ENCODE measurements at regions not wholly inside any gene's neighbourhood (a gene's known extent, or its start where the extent isn't known, plus 50 kb on each side); places are given as distances from the start of the nearest gene placed in this dataset.

DNA sequence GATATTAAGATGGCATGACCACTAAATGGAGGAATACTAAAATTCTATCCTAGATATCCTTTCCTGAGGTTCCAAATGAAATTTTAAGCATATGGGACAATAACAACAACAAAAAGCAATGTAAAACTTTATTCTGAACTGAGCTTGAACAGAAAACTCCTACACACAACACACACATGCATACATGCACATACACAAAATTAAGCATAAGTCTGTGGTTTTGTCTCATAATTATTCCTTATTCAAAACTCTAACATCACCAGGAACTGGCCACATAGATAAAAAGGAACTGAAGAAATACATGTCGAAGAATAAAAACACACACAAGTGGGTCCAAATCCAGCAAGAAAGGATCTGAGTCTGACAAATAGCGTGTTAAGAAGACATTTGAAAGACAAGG lies 168.0 kb downstream of the COX18 start:
- TF ChIP-seq, protein P1, sequence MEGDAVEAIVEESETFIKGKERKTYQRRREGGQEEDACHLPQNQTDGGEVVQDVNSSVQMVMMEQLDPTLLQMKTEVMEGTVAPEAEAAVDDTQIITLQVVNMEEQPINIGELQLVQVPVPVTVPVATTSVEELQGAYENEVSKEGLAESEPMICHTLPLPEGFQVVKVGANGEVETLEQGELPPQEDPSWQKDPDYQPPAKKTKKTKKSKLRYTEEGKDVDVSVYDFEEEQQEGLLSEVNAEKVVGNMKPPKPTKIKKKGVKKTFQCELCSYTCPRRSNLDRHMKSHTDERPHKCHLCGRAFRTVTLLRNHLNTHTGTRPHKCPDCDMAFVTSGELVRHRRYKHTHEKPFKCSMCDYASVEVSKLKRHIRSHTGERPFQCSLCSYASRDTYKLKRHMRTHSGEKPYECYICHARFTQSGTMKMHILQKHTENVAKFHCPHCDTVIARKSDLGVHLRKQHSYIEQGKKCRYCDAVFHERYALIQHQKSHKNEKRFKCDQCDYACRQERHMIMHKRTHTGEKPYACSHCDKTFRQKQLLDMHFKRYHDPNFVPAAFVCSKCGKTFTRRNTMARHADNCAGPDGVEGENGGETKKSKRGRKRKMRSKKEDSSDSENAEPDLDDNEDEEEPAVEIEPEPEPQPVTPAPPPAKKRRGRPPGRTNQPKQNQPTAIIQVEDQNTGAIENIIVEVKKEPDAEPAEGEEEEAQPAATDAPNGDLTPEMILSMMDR (conservative IDR thresholded peaks at IDR 0.05), result no peak
- no peak for TF ChIP-seq ZFX (IDR thresholded peaks at IDR 0.05)
